Stimulated activated CD4-positive, alpha-beta T cell treated with anti-CD3 and anti-CD28 coated beads, Interleukin-2, amount 100 ng/mL, for 4 hours (primary cell): ENCODE measurements at regions not wholly inside any gene's neighbourhood (a gene's known extent, or its start where the extent isn't known, plus 50 kb on each side); places are given as distances from the start of the nearest gene placed in this dataset.

Experiments used
- DNase-seq: peaks from one replicate; pipeline ENCODE4 v3.0.0-alpha.2; 2020; ENCODE audit warnings: low read depth

DNA sequence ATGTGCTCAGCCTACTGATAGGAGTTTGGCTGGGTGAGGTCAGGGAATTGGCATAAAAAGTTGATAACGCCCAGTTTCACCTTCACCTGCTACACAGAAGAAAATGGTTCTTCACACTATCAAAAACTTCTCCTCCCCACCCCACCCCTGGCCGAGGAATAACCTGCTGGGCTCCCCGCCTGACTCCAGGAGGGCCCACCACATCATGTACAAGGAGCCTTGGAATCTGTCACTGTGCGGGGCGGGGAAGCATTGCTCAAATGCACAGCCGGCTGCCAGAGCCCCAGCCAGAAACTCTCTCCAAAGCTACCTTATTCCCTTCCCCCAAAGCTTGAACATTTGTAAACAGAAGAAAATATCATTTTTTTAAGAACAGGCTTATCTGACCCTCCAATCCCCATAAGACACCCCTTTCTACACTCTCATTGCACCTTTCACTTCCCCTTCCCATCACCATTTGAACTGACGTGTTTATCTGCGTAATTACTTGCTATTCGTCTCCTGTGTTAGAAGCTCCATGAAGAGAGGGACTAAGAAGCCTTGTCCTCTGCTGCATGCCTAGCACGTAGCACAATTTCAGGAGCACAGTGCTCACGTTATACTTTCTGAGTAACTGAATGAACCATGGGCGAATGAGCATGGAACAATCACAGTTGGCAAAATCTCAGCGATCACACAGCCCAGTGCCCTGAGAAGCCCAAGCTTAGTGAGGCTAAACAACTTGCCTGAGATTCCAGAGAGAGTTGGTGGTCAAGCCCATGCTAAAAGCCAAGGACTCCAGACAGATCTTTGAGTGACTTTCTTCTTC lies 82.9 kb downstream of the HES1 start:
- DNase-seq, result no peak

DNA sequence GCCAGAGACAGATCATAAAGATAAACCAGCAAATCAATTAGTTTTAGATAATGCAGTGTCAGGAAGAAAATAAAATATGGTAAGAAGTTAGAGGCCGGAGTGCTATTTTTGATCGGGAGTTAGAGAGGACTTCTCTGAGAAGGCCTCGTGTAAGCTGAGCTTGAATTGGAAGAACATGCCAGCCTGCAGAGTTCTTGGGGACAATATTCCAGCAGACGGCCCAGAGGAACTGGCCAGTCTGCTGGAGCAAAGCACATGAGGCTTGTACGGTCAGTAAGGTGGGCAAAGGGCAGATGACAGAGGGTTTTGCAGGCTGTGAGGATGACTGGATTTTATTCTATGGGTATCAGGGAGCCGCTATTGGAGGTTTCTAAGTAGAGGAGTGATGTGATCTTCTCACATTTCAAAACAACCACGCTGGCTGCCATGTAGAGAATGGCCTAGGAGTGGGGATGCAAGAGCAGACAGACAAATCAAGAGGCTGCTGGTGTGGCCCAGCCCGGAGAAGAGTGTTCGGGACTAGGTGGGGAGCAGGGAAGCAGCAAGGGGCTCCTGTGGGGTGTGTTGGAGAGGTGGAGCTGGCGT lies 84.0 kb downstream of the HES1 start:
- DNase-seq, result no peak

DNA sequence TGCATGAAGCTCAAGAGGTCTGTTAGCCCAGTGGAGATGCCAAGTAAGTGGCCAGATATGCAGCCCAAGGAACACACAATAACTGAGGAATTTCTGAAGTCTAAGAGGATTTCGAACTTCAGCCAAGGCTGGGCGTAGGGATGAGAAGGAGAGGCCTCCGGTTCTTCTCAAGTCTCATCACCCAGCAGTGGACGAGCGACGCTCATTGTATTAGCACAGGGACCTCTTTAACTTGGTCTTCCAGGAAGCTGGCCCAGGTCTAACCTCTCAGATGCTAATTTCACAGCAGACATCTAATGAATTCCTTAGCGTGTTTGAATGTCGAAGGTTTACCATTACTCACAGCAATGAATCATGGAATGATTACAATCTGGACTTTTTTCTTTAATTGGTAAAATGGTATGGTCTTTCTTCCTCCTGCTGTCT lies 85.0 kb downstream of the HES1 start:
- no peak for DNase-seq

DNA sequence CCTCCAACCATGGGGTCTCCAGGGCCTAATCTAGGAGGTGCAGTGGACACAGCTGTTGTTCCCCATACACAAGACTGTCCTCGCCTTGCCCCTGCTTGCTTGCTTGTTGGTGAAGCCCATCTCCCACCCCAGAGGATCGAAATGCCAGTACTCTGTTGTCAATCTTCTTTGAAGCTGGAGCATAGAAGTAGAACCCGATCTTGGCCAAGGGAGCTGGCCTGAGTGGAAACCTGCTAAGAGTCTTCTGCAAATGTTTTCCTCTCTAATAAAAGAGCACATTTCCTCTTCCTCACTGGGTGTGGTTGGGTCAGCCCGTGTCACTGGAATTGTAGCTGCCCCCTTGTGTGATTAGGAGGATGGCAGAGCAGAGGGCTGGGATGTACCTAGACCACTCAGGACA lies 85.4 kb downstream of the HES1 start:
- no peak for DNase-seq

DNA sequence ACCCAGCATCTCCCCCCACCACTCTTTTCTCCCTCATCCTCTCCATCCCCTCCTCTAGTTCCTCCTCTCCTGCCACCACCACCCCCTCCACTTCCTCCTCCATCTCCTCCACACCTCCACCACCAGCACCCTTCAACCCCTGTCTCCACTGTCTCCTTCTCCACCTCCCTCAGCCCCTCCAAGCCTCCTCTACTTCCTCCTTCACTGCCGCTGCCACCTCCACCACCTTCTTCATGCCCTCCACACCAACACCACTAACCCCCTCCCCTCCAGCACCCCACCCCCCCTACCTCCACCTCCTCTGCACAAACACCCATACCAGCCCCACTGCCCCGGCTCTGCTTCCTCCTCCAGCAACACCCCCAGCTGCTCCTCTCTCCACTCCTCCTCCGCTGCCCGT lies 88.0 kb downstream of the HES1 start:
- no peak for DNase-seq

DNA sequence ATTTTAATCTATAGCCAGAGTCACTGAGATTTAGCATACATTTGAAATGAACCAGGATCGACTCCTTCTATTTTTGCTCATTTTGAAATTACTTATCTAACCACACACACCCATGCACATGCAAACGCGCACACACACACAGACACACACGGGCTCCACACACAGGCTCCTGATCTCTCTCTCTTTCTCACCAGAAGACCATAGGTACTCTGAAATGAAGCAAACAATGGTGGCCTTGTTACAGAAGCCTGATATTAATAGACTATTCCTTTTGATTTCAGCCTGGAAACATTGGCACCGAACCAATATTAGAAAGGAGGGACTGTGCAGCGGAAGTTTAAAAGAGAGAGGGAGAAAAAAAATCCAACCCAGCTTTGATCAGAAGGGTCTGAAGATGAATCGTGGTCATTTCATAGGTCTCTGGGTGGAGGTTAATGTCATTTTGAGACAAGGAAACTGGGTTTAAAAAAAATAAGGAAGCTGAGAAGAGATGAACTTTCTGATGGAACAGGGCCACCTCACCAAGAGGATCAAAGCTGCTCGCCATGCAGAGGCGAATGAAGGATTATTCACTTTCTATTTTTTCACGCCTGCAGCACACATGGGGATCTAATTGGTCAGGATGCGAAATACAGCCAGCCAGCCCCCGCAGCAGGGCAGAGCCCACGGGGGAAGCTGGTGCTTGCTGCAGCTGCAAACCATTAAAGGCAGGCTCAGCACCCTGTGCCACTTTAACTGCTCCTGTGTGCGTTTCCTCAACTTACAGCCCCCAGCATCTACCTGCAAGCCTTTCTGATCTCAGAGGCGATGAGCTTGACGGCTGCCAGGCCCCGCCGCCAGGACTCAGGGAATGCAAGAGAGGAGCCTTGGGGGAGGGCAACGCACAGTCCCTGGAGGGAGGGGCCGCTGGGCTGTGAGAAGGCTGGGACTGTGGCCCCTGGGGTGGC lies 88.8 kb downstream of the HES1 start:
- DNase-seq, result no peak

DNA sequence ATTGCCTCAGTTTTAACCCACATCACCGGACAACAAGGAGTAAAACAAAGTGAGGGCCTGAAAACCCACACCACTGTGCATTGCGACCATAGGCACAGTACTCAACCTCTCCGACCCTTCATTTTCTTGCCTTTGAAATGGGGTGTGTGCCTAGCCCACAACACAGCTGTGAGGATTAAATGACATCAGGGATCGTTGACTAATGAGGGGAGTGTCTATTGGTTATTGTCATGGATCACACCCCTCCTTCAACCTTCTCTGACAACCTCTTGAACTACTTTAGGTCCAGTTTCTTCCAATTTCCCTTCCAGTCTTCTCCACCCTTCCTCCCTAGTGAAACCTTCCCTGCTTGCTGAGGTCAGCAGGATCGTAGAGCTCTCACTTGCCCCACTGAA lies 89.5 kb downstream of the HES1 start:
- DNase-seq, result no peak

DNA sequence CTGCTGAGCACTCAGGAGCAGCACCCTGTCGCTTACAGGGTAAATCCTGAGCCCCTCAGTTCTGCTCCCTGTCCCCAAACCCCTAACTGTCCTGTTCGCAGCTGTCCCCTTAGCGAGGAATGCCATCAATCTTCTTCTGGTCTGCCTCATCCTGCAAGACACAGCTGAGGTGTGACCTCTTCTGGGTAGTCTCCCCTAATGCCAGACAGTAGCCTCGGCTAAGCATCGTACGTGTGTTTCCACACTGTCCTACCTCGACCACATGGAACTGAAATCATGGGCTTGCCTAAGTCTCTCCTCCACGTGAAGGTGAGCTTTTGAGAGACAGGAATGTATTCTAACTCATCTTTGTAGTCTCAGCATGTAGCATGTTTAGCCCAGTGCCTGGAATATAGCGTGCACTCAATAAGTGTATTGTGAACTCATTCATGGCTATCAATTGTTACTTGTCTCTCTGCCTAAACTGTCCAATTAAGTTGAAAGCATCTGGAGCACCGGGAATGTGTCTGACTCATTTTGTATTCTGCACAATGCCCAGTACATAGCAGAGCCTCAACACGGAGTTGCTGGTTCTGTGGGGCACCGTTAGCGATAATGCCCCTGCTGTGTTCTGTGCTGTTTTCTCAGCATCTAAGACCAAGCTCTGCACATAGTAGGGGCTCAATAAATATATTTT lies 90.2 kb downstream of the HES1 start:
- DNase-seq, result no peak

DNA sequence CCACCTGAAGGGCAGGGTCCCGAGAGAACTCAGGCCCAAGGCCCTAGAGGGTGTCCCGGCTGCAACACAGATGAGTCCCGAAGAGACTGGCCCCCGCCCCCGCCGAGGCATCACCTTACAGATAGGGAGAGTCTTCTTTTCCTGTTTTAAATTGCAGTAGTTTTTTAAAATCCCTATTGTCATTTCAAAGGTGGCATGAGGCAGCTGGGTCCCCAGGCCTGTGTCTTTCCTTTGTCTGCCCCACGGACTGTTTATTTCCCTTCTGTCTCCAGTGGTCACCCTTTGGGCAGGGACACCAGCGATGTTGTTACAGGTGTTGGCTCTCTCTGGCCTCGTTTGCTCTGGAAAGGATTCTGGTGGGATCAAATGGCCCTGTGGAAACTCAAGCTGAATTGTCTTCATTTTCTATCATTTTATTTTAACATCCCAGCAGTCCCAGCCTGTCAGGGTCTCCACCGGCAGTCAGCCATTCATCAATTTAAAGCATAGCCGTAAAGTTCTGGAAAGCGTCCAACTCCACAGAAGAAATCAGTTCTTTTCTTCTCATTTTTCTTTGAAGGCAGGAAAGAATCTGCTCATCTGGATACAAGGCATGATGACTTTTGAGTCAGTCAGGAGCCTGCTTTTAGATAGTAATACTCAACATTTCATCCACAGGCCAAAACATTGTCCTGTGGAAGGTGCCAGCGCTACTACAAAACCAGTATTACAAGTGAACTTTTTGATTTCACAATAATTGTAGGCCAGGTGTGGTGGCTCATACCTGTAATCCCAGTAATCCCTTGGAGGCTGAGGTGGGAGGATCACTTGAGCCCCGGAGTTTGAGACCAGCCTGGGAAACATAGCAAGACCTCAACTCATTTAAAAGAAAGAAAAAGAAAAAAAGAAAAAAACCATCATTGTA lies 96.2 kb downstream of the HES1 start:
- DNase-seq, result no peak

DNA sequence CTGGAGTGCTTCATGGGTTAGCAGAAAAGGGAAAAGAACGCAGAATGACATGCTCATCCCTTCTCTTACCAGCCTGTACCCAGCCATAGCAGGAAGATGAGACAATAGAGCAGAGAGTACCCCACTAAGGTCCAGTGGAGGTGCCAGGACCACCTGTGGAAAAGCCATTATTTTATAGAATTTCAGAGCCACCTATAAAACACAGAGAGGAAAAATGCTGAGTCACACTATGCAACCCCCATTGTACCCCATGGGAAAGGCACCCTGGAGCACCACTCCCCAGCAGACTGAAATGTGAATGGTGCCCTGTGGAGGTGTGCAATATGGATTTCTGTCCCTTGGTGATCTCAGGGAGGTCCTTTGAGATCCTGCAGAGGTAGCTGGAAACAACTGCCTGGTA lies 97.2 kb downstream of the HES1 start:
- no peak for DNase-seq

DNA sequence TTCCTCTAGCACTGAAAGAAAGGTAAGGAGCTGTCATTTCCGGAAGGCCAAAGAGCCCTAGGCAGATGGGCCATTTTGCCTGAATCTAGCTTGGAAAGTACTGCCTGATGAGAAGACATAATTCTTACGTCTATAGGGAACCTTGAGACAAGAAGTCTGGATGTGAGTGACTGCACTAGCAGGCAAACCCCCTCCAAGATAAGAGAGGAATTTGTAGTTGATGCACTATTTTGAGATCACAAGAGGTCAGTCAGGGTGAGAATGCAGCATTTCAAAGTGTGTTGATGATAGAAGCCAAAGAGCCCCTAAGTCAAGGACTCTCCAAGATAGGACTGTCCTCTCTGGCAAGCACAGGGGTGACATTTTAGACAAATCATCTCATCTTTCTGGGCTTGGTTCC lies 99.2 kb downstream of the HES1 start:
- DNase-seq, result no peak

DNA sequence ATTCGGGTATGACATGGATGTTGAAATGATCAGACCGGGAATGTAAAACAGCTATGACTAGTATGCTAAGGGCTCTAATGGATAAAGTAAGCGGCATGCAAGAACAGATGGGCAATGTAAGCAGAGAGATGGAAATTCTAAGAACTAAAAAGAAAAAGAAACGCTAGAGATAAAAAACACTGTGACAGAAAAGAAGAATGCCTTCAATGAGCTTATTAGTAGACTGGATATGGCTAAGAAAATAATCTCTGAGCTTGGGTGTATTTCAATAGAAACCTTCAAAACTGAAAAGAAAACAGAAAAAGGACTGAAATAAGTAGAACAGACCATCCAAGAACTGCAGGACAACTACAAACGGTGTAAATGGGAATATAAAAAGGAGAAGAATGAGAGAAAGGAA lies 101.2 kb downstream of the HES1 start:
- DNase-seq, result no peak

DNA sequence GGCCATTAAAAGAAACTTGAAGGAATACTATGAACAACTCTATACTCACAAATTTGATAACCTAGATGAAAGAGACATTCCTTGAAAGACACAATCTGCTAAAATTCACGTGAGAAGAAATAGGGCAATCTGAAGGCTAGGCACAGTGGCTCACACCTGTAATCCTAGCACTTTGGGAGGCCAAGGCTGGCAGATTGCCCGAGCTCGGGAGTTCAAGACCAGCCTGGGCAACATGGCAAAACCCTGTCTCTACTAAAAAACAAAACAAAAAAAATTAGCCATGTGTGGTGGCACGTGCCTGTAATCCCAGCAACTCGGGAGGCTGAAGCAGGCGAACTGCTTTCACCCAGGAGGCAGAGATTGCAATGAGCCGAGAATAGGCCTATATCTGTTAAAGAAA lies 104.8 kb downstream of the HES1 start:
- no peak for DNase-seq

DNA sequence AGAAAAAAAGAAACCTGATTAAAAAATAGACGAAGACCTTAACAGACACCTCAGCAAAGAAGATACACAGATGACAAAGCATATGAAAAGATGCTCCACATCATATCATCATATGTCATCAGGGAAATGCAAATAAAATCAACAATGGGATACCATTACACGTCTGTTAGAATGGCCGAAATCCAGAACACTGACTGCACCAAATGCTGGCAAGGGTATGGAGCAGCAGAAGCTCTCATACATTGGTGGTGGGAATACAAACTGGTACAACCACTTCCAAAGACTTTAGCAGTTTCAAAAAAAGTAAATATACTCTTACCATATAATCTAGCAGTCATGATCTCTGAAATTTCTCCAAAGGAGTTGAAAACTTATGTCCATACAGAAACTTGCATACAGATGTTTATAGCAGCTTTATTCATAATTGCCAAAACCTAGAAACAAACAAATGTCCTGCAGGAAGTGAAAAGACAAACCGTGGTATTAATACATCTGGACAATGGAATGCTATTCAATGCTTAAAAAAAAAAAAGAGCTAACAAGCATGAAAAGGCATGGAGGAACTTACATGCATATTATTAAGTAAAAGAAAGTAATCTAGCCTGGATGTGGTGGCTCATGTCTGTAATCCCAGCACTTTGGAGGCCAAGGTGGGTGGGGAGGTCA lies 107.4 kb downstream of the HES1 start:
- no peak for DNase-seq

DNA sequence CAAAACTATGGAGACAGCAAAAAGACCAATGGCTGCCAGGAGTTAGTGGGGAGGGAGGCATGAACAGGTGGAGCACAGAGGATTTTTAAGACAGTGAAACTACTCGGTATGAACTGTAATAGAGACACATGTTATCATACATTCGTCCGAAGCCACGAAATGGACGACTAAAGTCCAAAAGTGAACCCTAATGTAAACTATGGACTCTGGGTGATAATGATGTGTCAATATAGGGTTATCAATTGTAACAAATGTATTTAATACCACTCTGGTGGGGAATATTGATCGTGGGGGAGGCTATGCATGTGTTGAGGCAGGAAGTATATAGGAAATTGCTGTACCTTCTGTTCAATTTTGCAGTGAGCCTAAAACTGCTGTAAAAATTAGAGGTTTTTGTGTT lies 107.0 kb downstream of the CPN2 start:
- no peak for DNase-seq

DNA sequence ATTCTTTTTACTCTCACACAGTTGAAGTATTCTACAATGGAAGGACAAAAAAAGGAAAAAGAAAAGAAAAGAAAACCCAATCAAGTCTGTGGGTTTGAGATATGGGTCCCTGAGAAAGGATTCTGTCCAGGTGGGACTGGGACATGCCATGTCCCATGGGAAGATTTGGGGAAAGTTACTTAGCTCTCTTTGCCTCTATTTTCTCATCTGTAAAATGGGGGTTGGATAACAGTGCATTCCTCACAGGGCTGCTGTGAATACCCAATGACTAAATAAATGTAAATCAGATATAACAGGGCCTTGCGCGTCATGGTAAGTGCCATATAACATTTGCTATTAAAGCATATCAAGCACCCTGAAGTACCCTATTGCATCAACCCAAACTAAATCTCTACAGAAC lies 105.7 kb downstream of the CPN2 start:
- no peak for DNase-seq

DNA sequence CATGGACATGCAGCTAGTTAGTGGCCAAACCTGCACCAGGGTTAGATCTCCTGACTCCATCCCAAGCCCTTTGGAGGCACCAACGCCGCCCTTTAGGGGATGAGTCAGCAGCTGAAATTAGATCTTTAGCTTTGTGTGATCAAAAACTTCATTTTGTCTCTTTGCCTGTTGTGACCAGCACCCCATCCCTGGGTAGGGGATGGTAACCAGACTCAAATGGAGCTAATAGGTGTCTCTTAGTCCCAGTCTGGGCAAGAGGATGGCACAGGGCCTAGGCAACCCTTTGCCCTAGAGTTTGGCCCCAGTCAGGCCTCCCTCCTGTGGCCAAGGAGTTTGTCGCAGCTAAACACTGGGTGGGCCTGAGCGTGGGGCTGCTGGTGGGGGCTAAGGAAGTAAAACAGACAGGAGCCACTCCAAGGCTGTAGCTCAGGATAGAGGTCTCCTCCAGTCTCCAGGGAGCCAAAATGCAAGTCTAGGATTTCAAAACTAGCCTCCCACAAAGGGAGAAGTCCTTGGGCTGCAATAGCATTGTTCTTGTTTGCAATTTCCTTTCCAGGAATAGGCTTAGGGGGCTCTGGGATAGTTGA lies 105.1 kb downstream of the CPN2 start:
- no peak for DNase-seq

DNA sequence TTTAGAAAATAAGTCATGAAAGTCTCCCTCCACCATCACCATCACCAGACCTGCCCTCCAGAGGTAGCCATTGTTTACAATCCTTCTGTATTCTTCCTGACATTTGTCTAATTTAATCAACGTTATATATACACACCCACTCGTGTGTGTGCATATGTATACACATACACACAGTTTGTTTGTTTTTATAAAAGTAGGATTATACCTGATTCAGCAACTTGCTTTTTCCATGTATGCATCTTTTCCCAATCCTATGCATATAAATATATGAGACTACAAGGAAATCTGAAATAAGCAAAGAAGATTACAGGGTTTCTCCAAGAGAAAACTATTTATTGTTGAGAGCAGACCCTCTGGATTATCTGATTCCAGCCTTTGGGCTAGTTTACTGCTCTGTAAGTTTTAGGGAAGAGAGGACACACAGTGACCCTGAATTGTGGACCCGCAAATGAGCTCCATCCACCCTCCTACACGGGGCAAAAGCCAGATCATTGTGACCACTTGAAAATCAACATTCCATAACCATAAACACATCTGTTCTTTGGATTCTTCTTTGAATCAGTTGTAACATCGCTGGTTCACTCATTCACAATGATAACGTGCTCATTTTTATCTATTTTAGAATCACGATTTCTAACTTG lies 104.3 kb downstream of the CPN2 start:
- DNase-seq, result no peak

DNA sequence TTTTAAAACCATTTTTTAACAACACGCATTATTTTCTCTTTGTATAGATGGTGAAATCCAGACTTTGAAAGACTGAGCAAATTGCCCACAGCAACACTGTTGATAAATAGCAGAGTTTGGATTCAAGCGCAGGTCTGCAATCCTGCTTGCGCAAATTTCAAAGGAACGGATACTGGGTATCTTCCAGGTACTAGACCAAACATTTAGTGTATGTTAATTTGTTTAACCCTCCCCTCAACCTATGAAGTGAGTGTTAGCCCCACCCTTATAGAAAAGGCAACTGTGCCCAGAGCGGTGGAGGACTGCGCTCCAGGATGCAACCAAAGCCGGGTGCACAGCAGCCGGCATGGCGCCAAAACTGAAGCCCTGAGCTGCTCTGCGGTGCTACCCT lies 103.8 kb downstream of the CPN2 start:
- no peak for DNase-seq
